Posterior cingulate gyrus (tissue), 11 donors: ENCODE measurements at regions not wholly inside any gene's neighbourhood (a gene's known extent, or its start where the extent isn't known, plus 50 kb on each side); places are given as distances from the start of the nearest gene placed in this dataset.

Experiments
- DNase-seq, 10 donors: peaks; one replicate each; pipeline versions ENCODE4 v3.0.0 to v3.0.0-alpha.2; 2020 to 2021; ENCODE audit warnings: mixed read lengths in 3 of 10
- intact Hi-C: fragments of 100-400 bp; cut with DNase I; formaldehyde crosslinking; loops from one replicate; pipeline ENCODE4 v1.15.1; 2023

GRCh38 chr2:211128287-211128686, 571.9 kb downstream of the CPS1 start:
- DNase-seq, result no peak
- intact Hi-C loops, result no loop called here

- intact Hi-C loops, result no loop called here
- DNase-seq, result no peak
These were observed 573.4 kb downstream of the CPS1 start for GRCh38 chr2:211129798-211130197.

- no peak for DNase-seq
- intact Hi-C loops, result no loop called here
These were observed 575.6 kb downstream of the CPS1 start for GRCh38 chr2:211132046-211132445.

GRCh38 chr2:211132573-211132972, 576.2 kb downstream of the CPS1 start:
- no peak for DNase-seq
- intact Hi-C loops, result no loop called here

- intact Hi-C loops, result no loop called here
These were observed 577.4 kb downstream of the CPS1 start for GRCh38 chr2:211133766-211134165.

GRCh38 chr2:211138551-211138950, 582.2 kb downstream of the CPS1 start:
- DNase-seq, result no peak
- intact Hi-C loops, result no loop called here

More at GRCh38 chr2:211133766-211134165, 577.4 kb downstream of the CPS1 start:
- no peak for DNase-seq

- DNase-seq, result no peak
- intact Hi-C loops, result no loop called here
These were observed 585.2 kb downstream of the CPS1 start for GRCh38 chr2:211141646-211142045.

- intact Hi-C loops, result no loop called here
- no peak for DNase-seq
These were observed 587.7 kb downstream of the CPS1 start for GRCh38 chr2:211144078-211144477.

- peak in 1 of 10 donors; percentile 55 for DNase-seq
- intact Hi-C loops, result no loop called here
These were observed 588.7 kb downstream of the CPS1 start for GRCh38 chr2:211144974-211145665.

- no peak for DNase-seq
- intact Hi-C loops, result no loop called here
These were observed 593.3 kb downstream of the CPS1 start for GRCh38 chr2:211149731-211150130.

- intact Hi-C loops, result loop anchor here (5.0 kb wide), 1 partner anchor 125 kb away; no protein-coding TSS in a partner anchor
- no peak for DNase-seq
These were observed 600.8 kb downstream of the CPS1 start for GRCh38 chr2:211157211-211157610.

GRCh38 chr2:211157856-211158463, 601.6 kb downstream of the CPS1 start:
- intact Hi-C loops, result loop anchor here (1.0 to 5.0 kb wide), 2 partner anchors 126 to 541 kb away; no protein-coding TSS in a partner anchor
- DNase-seq, result peak in 9 of 10 donors; percentile 40 to 91 (median 81)

- no peak for DNase-seq
- intact Hi-C loops, result loop anchor here (5.0 kb wide), 1 partner anchor 128 kb away; no protein-coding TSS in a partner anchor
These were observed 603.6 kb downstream of the CPS1 start for GRCh38 chr2:211159972-211160371.

- intact Hi-C loops, result no loop called here
- DNase-seq, result no peak
These were observed 604.8 kb downstream of the CPS1 start for GRCh38 chr2:211161236-211161635.

- intact Hi-C loops, result no loop called here
- DNase-seq, result no peak
These were observed 606.5 kb downstream of the CPS1 start for GRCh38 chr2:211162911-211163310.

- no peak for DNase-seq
These were observed 614.4 kb downstream of the CPS1 start for GRCh38 chr2:211170843-211171242.

GRCh38 chr2:211174021-211174420, 617.6 kb downstream of the CPS1 start:
- intact Hi-C loops, result no loop called here
- no peak for DNase-seq

More at GRCh38 chr2:211170843-211171242, 614.4 kb downstream of the CPS1 start:
- intact Hi-C loops, result no loop called here

- intact Hi-C loops, result no loop called here
- DNase-seq, result no peak
These were observed 618.2 kb downstream of the CPS1 start for GRCh38 chr2:211174631-211175030.

GRCh38 chr2:211175956-211176355, 619.6 kb downstream of the CPS1 start:
- intact Hi-C loops, result no loop called here
- DNase-seq, result no peak

GRCh38 chr2:211176514-211177141, 620.2 kb downstream of the CPS1 start:
- no peak for DNase-seq
- intact Hi-C loops, result no loop called here

- peak in 2 of 10 donors; percentile 30 to 58 for DNase-seq
- intact Hi-C loops, result no loop called here
These were observed 625.2 kb downstream of the CPS1 start for GRCh38 chr2:211181626-211182025.

- no peak for DNase-seq
- intact Hi-C loops, result no loop called here
These were observed 631.2 kb downstream of the CPS1 start for GRCh38 chr2:211187602-211188001.
